ENCODE measurements at regions not wholly inside any gene's neighbourhood (a gene's known extent, or its start where the extent isn't known, plus 50 kb on each side); places are given as distances from the start of the nearest gene placed in this dataset.

GRCh38 chr5:175148636-175149172 lies 295.3 kb downstream of the DRD1 start:
- intact Hi-C loops (cut with micrococcal nuclease): no loop called here
- no peak overlapping the region for H4K91ac ChIP-seq (ENCODE audit: insufficient read depth, low read depth, low read length)
- H3K4me1 ChIP-seq (ENCODE audit: control insufficient read depth, insufficient read depth, low read length): no peaks in the 10 kb centered on the region
- H3K4me2 ChIP-seq (ENCODE audit: low read depth, low read length): no peak overlapping the region
- H3K23ac ChIP-seq (ENCODE audit: low read depth, low read length): no peak overlapping the region
- no peak overlapping the region for H3K56ac ChIP-seq (ENCODE audit: extremely low read depth, insufficient read depth, low read length)
- DNase-seq (no peak), ATAC-seq (ENCODE audit: low read depth) (no peak)
- no peak overlapping the region for H4K5ac ChIP-seq (ENCODE audit: low read depth, low read length)
- no peak overlapping the region for H2BK120ac ChIP-seq (ENCODE audit: low read depth, low read length)
- no peak overlapping the region for H3K9ac ChIP-seq (ENCODE audit: low read depth, low read length)
- no peak overlapping the region for H3K18ac ChIP-seq (ENCODE audit: low read depth, low read length)
- CTCF ChIA-PET: no interaction called here
- peaks cover 2% of the 10 kb centered on the region; the same call in 1 of the 2 replicates for H3K9me3 ChIP-seq (ENCODE audit: control insufficient read depth, insufficient read depth, low read length)
- BruUV-seq (replicated peaks): no TSS peak
- no peak overlapping the region for H3K4me3 ChIP-seq (ENCODE audit: insufficient read depth, low read depth, low read length)
- no peak overlapping the region for H2BK20ac ChIP-seq (ENCODE audit: low read depth, low read length)
- no peak overlapping the region for H2AK9ac ChIP-seq (replicated peaks; ENCODE audit: low read depth, low read length, poor library complexity)
- H2AK5ac ChIP-seq (ENCODE audit: low read depth, low read length): no peak overlapping the region
- no peaks in the 10 kb centered on the region for H4K20me1 ChIP-seq (ENCODE audit: insufficient read depth, low read length)
- no peak overlapping the region for H4K8ac ChIP-seq (ENCODE audit: low read depth in 2 of 2, low read length in 2 of 2)
- no peak for TF ChIP-seq MAZ (IDR thresholded peaks at IDR 0.05; ENCODE audit: borderline replicate concordance, low read depth, low read length)
- no peak for TF ChIP-seq RCOR1 (IDR thresholded peaks at IDR 0.05; ENCODE audit: insufficient replicate concordance, low read length)
- no peak for TF ChIP-seq BHLHE40 (IDR thresholded peaks at IDR 0.05; ENCODE audit: low read depth, low read length)
- TF ChIP-seq ELK1 (IDR thresholded peaks at IDR 0.05; ENCODE audit: borderline replicate concordance, low read depth, low read length): no peak
- WGBS, 2 experiments (ENCODE audit: extremely low coverage in 2 of 2, insufficient read length in 1 of 2): no CpG with 5 or more reads among the region's 8 CpGs
- no peak overlapping the region for H2BK5ac ChIP-seq (ENCODE audit: low read depth, low read length, poor library complexity, severe bottlenecking)
- H3K14ac ChIP-seq (replicated peaks; ENCODE audit: low read depth, low read length): no peak overlapping the region
- H2AFZ ChIP-seq (replicated peaks; ENCODE audit: low read length, poor library complexity): no peak overlapping the region
- no peaks in the 10 kb centered on the region for H3K9me1 ChIP-seq (ENCODE audit: insufficient read depth, low read length)
- no peak overlapping the region for H3K4ac ChIP-seq (ENCODE audit: low read depth, low read length)
- POLR2A ChIA-PET (ENCODE audit: unreplicated experiment): no interaction called here
- H3K36me3 ChIP-seq (ENCODE audit: control insufficient read depth, insufficient read depth, low read length): no peaks in the 10 kb centered on the region
- dilution Hi-C loops (cut with HindIII; ENCODE audit: low sequenced_read_pairs, unreplicated experiment): no loop called here
- in situ Hi-C loops (cut with MboI; ENCODE audit: low sequenced_read_pairs): no loop called here
- no peaks in the 10 kb centered on the region for H3K79me1 ChIP-seq (ENCODE audit: low read depth in 1 of 2, low read length in 2 of 2)
- H3K27ac ChIP-seq (ENCODE audit: insufficient read depth, low read length): no peak overlapping the region
- no peaks in the 10 kb centered on the region for H3K27me3 ChIP-seq (ENCODE audit: control insufficient read depth, insufficient read depth, low read length)
- H2BK15ac ChIP-seq (ENCODE audit: low read depth, low read length): no peak overlapping the region
